B cell (primary cell): ENCODE measurements at regions not wholly inside any gene's neighbourhood (a gene's known extent, or its start where the extent isn't known, plus 50 kb on each side); places are given as distances from the start of the nearest gene placed in this dataset.

ENCODE experiments used
- ATAC-seq: fragments of 200-7000 bp; cut with Tn5 transposase; one replicate; pipeline ENCODE4 v1.10.0; 2021; ENCODE audit warnings: low read depth, mild to moderate bottlenecking, moderate number of reproducible peaks, moderate library complexity
- CTCF ChIA-PET: fragments of 350-600 bp; sonication (Branson Sonifier 250); formaldehyde crosslinking; loops from one replicate; lab custom pipeline; 2021; ENCODE audit warnings: antibody characterized with exemption, inconsistent platforms; lab: Charles Lee
- POLR2A ChIA-PET: fragments of 350-600 bp; sonication (Branson Sonifier 250); formaldehyde crosslinking; loops from one replicate; lab custom pipeline; 2021; ENCODE audit warnings: antibody characterized with exemption; lab: Charles Lee
- DNase-seq: peaks from one replicate; pipeline ENCODE4 v3.0.0; 2013
- H2AFZ ChIP-seq: 2 replicates; pipeline ENCODE4 v1.6.1; 2012; ENCODE audit warnings: mild to moderate bottlenecking, low read depth, low read length; ENCODE audit not compliant: insufficient read depth, poor library complexity, severe bottlenecking
- H3K27ac ChIP-seq, 2 donors: 1 replicate in 1 of 2; 2 replicates in 1 of 2; pipeline ENCODE4 v1.5.1; 2012 to 2013; ENCODE audit warnings: low read length in 2 of 2, mild to moderate bottlenecking in 2 of 2, moderate library complexity in 1 of 2
- H3K27me3 ChIP-seq, 4 experiments: fragments of 200-600 bp in 1 of 4; sonication (generic) in 1 of 4; replicated peaks in 1 of 4; 1 replicate in 2 of 4; 2 replicates in 2 of 4; pipeline versions ENCODE4 v1.6.1 to v1.7.0; 2013 to 2016; ENCODE audit warnings: low read length in 3 of 4, mild to moderate bottlenecking in 2 of 4, mixed read lengths in 1 of 4, moderate library complexity in 1 of 4; ENCODE audit not compliant: insufficient read depth in 4 of 4, control insufficient read depth in 3 of 4; ENCODE audit errors: control extremely low read depth in 1 of 4
- H3K36me3 ChIP-seq, 2 experiments: replicated peaks in 1 of 2; 1 replicate in 1 of 2; 2 replicates in 1 of 2; pipeline versions ENCODE4 v1.6.1 to v1.7.1; 2013; ENCODE audit warnings: low read length in 1 of 2; ENCODE audit not compliant: insufficient read depth in 2 of 2, control insufficient read depth in 1 of 2; ENCODE audit errors: control extremely low read depth in 1 of 2, extremely low read depth in 1 of 2
- H3K4me1 ChIP-seq, 2 donors: fragments of 200-600 bp in 1 of 2; sonication (generic) in 1 of 2; 1 replicate in 1 of 2; 2 replicates in 1 of 2; pipeline versions ENCODE4 v1.5.1 to v1.6.1; 2013 to 2017; ENCODE audit warnings: low read length in 2 of 2; ENCODE audit not compliant: control insufficient read depth in 2 of 2, insufficient read depth in 2 of 2
- H3K4me2 ChIP-seq: replicated peaks from 2 replicates; pipeline ENCODE3; 2012; ENCODE audit warnings: mild to moderate bottlenecking, low read depth, low read length; ENCODE audit not compliant: poor library complexity, severe bottlenecking
- H3K4me3 ChIP-seq, 5 experiments: fragments of 200-600 bp in 1 of 5; sonication (generic) in 1 of 5; 1 replicate in 3 of 5; 2 replicates in 2 of 5; pipeline versions ENCODE4 v1.5.1 to v1.7.0; 2011 to 2016; ENCODE audit warnings: low read length in 4 of 5, mild to moderate bottlenecking in 4 of 5, low read depth in 2 of 5, control low read depth in 1 of 5, moderate library complexity in 1 of 5; ENCODE audit not compliant: insufficient read depth in 1 of 5; ENCODE audit errors: control extremely low read depth in 1 of 5, extremely low read depth in 1 of 5
- H3K79me2 ChIP-seq: fragments of 200-600 bp; sonication (generic); one replicate; pipeline ENCODE4 v1.6.0; 2016; ENCODE audit warnings: low read length; ENCODE audit not compliant: control insufficient read depth, insufficient read depth
- H3K9ac ChIP-seq: fragments of 200-600 bp; sonication (generic); 2 replicates; pipeline ENCODE4 v1.6.1; 2017; ENCODE audit warnings: mild to moderate bottlenecking, low read length, moderate library complexity
- H3K9me3 ChIP-seq, 3 donors: one replicate each; pipeline versions ENCODE4 v1.6.1 to v1.7.1; 2013; ENCODE audit warnings: low read length in 2 of 3; ENCODE audit not compliant: control insufficient read depth in 2 of 3, insufficient read depth in 1 of 3; ENCODE audit errors: control extremely low read depth in 1 of 3
- H4K20me1 ChIP-seq: 2 replicates; pipeline ENCODE4 v1.6.0; 2012; ENCODE audit warnings: mild to moderate bottlenecking, low read length; ENCODE audit not compliant: insufficient read depth, control insufficient read depth, poor library complexity, severe bottlenecking
- H3K27ac Mint-ChIP-seq: one replicate; pipeline ENCODE4 v1.8.0; 2021; ENCODE audit warnings: mixed read lengths
- H3K27me3 Mint-ChIP-seq: one replicate; pipeline ENCODE4 v1.8.0; 2021; ENCODE audit warnings: mixed read lengths
- H3K4me1 Mint-ChIP-seq: one replicate; pipeline ENCODE4 v1.8.0; 2021; ENCODE audit warnings: mixed read lengths
- H3K4me3 Mint-ChIP-seq: one replicate; pipeline ENCODE4 v1.8.0; 2021; ENCODE audit warnings: mixed read lengths
- H3K9me3 Mint-ChIP-seq: one replicate; pipeline ENCODE4 v1.8.0; 2022; ENCODE audit warnings: mixed read lengths; ENCODE audit not compliant: insufficient read depth
- EZH2 ChIP-seq: IDR thresholded peaks from 2 replicates; pipeline ENCODE4 v1.6.1; 2012; ENCODE audit warnings: borderline replicate concordance, low read depth, mild to moderate bottlenecking, moderate library complexity, low read length; ENCODE audit not compliant: insufficient read depth, poor library complexity, severe bottlenecking
- WGBS: methylation state at CpG from one replicate; pipeline ENCODE4 v1.1.5; 2013; ENCODE audit warnings: missing lambda C conversion rate; ENCODE audit not compliant: insufficient coverage; 5-methylcytosine and 5-hydroxymethylcytosine counted together
- intact Hi-C: fragments of 100-400 bp; cut with micrococcal nuclease; formaldehyde crosslinking; loops from one replicate; pipeline ENCODE4 v1.10.0; 2022
- TF ChIP-seq, protein P1 (sequence below): fragments of 200-600 bp; IDR thresholded peaks from one replicate; pipeline ENCODE4 v1.8.0; 2022; ENCODE audit warnings: antibody characterized with exemption, mild to moderate bottlenecking

DNA sequence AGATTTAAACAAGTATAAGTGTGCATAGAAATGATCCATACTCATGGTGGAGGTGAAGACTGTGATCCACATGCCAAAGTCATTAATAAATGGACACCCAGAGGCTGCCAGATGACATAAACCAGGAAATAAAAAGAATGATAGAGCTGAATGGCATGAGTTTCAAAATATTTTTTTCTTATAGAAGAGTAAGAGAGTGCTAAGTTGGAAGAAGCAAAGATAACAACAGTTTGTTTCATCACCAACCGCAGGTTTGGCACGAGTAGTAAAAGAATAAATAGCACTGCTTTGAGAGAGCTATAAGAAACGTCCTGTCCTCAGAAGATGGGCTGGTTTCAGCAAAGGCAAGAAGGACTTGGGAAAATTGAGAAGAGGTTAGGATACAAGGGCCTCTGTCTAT lies 246.9 kb downstream of the UBE3D start:
- Mint-ChIP-seq H3K4me3 (no peak overlapping the region), H3K27ac (no peak overlapping the region), H3K4me1 (no peaks in the 10 kb centered on the region), H3K9me3 (no peaks in the 10 kb centered on the region), H3K27me3 (no peaks in the 10 kb centered on the region)
- no peak overlapping the region for H3K27ac ChIP-seq
- ChIA-PET POLR2A (no interaction called here), CTCF (no interaction called here)
- 76% methylated on average over 3 of the region's 3 CpGs for whole genome bisulfite sequencing
- H2AFZ ChIP-seq = no peak overlapping the region
- no peaks in the 10 kb centered on the region for H4K20me1 ChIP-seq
- DNase-seq (no peak), ATAC-seq (no peak)
- H3K4me3 ChIP-seq = no peak overlapping the region
- H3K9ac ChIP-seq = no peak overlapping the region
- TF ChIP-seq EZH2 = no peak
- TF ChIP-seq, protein P1, sequence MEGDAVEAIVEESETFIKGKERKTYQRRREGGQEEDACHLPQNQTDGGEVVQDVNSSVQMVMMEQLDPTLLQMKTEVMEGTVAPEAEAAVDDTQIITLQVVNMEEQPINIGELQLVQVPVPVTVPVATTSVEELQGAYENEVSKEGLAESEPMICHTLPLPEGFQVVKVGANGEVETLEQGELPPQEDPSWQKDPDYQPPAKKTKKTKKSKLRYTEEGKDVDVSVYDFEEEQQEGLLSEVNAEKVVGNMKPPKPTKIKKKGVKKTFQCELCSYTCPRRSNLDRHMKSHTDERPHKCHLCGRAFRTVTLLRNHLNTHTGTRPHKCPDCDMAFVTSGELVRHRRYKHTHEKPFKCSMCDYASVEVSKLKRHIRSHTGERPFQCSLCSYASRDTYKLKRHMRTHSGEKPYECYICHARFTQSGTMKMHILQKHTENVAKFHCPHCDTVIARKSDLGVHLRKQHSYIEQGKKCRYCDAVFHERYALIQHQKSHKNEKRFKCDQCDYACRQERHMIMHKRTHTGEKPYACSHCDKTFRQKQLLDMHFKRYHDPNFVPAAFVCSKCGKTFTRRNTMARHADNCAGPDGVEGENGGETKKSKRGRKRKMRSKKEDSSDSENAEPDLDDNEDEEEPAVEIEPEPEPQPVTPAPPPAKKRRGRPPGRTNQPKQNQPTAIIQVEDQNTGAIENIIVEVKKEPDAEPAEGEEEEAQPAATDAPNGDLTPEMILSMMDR = no peak
- no peak overlapping the region for H3K4me2 ChIP-seq
- intact Hi-C loops = no loop called here
- no peaks in the 10 kb centered on the region for H3K27me3 ChIP-seq
- H3K4me1 ChIP-seq = no peaks in the 10 kb centered on the region
- no peaks in the 10 kb centered on the region for H3K9me3 ChIP-seq
- no peaks in the 10 kb centered on the region for H3K36me3 ChIP-seq
- H3K79me2 ChIP-seq = no peaks in the 10 kb centered on the region

DNA sequence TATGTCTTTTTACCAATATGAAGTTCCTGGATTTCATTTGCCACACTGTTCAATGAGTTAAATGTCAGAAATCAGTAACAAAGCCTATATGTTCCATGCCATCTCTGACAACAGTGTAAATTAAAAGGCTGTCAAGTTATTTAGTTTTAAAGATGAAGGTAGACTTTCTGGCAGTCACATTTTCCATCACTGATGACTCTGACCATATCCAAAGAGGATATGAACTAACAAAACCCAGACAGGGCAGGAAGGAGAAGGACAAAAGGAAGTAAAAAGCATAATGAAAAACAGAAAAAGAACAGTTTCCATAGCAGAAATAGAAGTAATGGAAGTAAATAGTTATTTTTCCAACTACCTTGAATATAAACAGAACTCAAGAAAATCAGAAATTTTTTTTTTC lies 242.3 kb downstream of the UBE3D start:
- H3K27me3 Mint-ChIP-seq = no peaks in the 10 kb centered on the region
- no peak overlapping the region for H3K4me3 ChIP-seq
- TF ChIP-seq EZH2 = no peak
- TF ChIP-seq, protein P1 = no peak
- DNase-seq (no peak), ATAC-seq (no peak)
- no peaks in the 10 kb centered on the region for H3K4me1 Mint-ChIP-seq
- CTCF ChIA-PET = no interaction called here
- POLR2A ChIA-PET = no interaction called here
- intact Hi-C loops = no loop called here
- H3K36me3 ChIP-seq = no peaks in the 10 kb centered on the region
- H3K27ac ChIP-seq = no peak overlapping the region
- H3K27me3 ChIP-seq = no peaks in the 10 kb centered on the region
- no peak overlapping the region for H3K4me3 Mint-ChIP-seq
- no peak overlapping the region for H3K27ac Mint-ChIP-seq
- H3K4me2 ChIP-seq = no peak overlapping the region
- H3K79me2 ChIP-seq = no peaks in the 10 kb centered on the region
- H3K9ac ChIP-seq = no peak overlapping the region
- H3K9me3 ChIP-seq = no peaks in the 10 kb centered on the region
- no peaks in the 10 kb centered on the region for H4K20me1 ChIP-seq
- H3K4me1 ChIP-seq = no peaks in the 10 kb centered on the region
- no peaks in the 10 kb centered on the region for H3K9me3 Mint-ChIP-seq
- H2AFZ ChIP-seq = no peak overlapping the region
